GM12864 (cell line): ENCODE measurements at regions not wholly inside any gene's neighbourhood (a gene's known extent, or its start where the extent isn't known, plus 50 kb on each side); places are given as distances from the start of the nearest gene placed in this dataset.

ENCODE experiments used
- DNase-seq: peaks from one replicate; pipeline ENCODE4 v3.0.0-alpha.2; 2011; ENCODE audit warnings: low read depth
- H3K4me3 ChIP-seq: 2 replicates; pipeline ENCODE4 v1.5.1; 2011; ENCODE audit warnings: mild to moderate bottlenecking, low read depth, low read length, control low read depth
- TF ChIP-seq, protein P1 (sequence below): IDR thresholded peaks from 2 replicates; pipeline ENCODE4 v1.5.1; 2011; ENCODE audit warnings: low read depth, mild to moderate bottlenecking, moderate library complexity, low read length, control low read depth, inconsistent platforms; ENCODE audit errors: missing control alignments

DNA sequence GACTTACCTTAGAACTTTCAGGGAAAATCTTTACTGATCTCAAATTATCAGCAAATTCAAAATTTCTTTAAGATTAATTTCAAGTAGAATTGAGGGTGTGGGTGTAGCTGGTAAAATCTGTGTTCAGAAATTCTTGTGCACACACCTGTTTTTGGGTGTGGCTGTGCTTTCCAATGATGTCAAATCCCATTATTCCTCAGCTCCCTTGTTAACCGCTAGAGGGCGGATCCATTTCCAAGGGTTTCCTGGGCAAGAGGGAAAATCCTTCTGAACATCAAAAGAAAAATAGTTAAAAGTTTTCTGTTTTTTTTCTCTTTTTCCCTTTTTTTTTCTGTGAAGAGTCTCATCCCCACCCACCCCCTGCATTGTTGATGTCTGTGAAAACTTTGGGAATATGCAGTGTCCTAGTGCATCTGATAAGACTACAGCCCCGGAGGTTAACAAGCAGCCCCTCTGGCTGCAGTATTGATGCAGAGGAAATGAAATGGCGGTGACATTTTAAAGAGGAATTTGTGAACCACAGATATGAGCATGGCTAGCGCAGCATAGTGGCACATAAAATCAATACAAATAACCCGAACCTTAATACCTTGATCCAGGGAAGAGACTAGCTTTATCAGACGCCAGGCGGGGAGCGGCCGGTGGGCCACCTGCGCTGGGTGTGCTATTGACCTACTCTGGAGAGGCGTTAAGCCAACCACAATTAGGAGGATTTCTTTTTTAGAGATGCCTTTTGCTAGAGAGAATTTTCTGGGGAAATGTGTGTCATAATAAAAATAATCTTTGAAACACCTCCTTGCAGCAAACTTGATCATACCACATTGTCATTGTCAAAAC lies 130.9 kb downstream of the FOXA2 start:
- TF ChIP-seq, protein P1, sequence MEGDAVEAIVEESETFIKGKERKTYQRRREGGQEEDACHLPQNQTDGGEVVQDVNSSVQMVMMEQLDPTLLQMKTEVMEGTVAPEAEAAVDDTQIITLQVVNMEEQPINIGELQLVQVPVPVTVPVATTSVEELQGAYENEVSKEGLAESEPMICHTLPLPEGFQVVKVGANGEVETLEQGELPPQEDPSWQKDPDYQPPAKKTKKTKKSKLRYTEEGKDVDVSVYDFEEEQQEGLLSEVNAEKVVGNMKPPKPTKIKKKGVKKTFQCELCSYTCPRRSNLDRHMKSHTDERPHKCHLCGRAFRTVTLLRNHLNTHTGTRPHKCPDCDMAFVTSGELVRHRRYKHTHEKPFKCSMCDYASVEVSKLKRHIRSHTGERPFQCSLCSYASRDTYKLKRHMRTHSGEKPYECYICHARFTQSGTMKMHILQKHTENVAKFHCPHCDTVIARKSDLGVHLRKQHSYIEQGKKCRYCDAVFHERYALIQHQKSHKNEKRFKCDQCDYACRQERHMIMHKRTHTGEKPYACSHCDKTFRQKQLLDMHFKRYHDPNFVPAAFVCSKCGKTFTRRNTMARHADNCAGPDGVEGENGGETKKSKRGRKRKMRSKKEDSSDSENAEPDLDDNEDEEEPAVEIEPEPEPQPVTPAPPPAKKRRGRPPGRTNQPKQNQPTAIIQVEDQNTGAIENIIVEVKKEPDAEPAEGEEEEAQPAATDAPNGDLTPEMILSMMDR: no peak
- no peak overlapping the region for H3K4me3 ChIP-seq
- no peak for DNase-seq

DNA sequence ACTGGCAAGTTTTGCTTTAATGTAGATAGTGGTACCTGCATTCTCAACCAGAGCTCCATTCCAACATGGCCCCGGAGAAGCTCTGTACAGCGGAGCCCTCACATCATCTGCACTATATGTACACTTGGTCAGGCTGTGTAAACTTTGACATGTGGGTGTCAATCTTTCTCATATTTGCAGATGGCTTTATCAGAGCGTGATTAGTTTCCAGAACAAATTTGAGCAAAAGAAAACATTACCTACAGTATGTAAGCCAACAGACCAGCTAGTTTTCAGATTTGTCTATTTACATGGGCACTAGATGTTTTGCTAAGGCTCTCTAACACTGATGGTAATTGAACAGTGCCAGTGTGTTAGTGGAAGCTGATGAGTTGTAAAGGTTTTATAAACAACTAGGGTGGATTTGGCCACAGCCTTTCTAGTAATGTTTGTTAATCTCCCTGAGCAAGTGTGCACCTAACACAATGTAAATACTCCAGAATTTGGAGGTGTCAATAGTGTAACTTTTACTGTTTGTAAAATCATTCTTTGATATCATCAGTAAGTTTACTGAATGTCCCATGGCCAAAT lies 131.8 kb downstream of the FOXA2 start:
- no peak overlapping the region for H3K4me3 ChIP-seq
- DNase-seq: no peak
- TF ChIP-seq, protein P1: no peak

DNA sequence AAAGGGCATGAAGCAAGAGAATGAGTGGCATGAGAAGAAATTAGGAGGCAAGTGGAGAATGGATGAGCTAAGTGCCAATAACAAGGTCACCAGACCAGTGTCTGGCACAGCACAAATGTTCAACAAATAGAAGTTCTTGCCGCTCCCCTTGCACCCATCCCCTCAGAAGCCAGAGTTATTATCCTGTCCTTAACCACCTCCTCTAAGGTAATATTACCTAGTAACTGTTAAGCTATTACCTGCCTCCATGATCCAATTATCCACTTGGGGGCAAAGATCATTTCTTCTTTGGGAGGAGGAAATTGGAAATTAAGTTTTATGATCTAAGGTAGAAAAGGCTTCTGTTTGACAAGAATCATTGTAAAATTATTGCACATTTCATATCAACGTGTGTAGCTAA lies 133.8 kb downstream of the FOXA2 start:
- H3K4me3 ChIP-seq: no peak overlapping the region
- TF ChIP-seq, protein P1: no peak
- DNase-seq: no peak

DNA sequence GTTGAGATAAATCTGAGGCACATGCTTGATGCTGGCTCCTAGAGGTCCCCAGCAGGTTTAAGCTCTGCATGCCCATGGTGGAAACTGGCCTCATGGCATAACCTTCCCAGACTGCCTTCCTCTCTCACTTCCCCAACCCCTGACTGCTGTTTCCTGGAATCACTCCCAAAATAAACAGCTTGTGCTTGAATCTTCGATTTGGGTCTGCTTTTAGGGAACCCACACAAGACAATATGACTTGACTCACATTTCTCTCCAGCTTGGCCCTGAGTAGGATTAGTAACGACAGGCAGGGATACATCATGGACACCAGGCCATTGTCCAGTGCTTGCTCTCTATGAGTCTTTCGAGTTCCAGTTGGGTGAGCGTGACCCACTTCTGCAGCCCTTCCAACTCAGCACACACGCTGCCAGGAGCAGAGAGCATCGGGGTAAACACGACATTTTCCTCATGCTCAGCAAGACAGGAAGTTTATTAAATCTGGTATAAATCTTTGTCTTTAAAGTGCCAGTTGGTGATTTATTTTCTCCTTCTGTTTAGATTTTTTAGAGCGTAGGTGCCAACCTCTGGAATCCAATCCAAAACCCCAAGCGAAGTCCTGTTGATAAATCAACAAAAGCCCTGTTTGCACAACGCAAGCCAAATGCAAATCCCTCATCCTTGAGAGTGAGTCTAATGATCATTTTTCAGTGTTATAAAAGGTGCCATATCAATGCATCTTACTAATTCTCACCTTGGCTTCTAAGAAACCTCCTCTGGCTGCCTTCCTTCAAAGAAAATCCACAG lies 135.0 kb downstream of the FOXA2 start:
- no peak for DNase-seq
- TF ChIP-seq, protein P1: no peak
- no peak overlapping the region for H3K4me3 ChIP-seq

DNA sequence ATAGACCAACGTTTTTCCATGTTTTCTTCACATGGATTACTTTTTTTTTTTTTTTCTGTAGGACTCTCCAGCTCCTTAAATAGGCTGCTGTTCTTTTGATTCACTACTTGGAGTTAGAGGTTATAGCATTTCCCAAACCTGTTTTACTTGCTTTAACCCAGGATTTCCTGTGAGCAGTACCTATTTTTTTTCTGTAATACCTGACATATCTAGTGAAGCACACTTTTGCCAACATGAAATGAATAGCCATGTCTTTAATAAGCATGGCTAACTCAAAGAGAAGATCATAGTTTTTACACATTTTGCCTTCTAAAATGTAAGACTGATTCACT lies 137.0 kb downstream of the FOXA2 start:
- TF ChIP-seq, protein P1: no peak
- no peak overlapping the region for H3K4me3 ChIP-seq
- DNase-seq: no peak

DNA sequence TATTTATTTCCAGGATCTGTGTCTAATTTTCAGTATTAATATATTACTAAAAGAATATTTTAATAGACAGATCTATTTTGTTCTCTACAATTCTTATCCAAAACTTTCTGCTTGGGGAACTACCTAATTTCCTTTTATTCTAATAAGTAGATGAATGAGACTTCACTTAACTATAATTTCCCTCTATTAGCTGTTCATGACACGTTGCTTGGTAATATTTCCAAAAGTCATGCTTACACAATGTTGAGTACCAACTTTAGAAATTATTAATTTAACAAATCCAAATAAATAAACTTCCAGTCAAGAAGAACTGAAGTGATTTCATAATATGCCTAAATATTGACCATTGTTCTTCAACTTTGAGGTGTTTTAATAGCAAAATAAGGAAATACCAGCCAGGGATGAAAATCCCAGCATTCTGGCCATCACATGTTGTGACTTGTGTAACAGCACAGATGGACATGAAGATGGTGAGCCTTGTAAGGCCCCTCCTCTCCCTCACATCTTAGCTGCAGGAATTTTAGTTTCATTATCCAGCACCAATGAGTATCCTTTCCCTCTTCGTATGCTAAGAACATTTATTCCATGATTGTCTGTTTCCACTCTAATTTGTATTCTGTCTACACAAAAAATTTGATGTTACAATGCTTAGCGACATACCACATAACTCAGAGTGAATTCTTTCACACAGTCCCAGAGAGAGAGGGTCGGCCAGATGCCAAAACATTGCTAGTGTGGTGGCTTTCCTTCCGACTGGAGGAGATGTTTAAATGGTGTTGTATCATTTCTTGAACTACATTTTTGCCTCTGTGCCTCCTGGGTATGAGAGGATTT lies 137.5 kb downstream of the FOXA2 start:
- no peak for DNase-seq
- TF ChIP-seq, protein P1: no peak
- H3K4me3 ChIP-seq: no peak overlapping the region
